GM19324 (cell line): ENCODE measurements at regions not wholly inside any gene's neighbourhood (a gene's known extent, or its start where the extent isn't known, plus 50 kb on each side); places are given as distances from the start of the nearest gene placed in this dataset.
"Not testable (repeated sequence)": the region's sequence is repeated elsewhere in the genome, so short reads cannot be mapped to it uniquely, and the experiment has no call there.

Experiments
- ATAC-seq: cut with Tn5 transposase; IDR thresholded peaks from one replicate; pipeline ENCODE4 v1.9.1; 2021; ENCODE audit warnings: mild to moderate bottlenecking, moderate library complexity; ENCODE audit not compliant: unreplicated experiment, low FRiP score

GRCh38 chr1:61581251-61581650, 143.7 kb downstream of the TM2D1 start:
- ATAC-seq, result no peak

GRCh38 chr1:61580417-61580816, 144.5 kb downstream of the TM2D1 start:
- ATAC-seq, result no peak

GRCh38 chr1:61579802-61580201, 145.1 kb downstream of the TM2D1 start:
- ATAC-seq, result no peak

- no peak for ATAC-seq
These were observed 152.9 kb downstream of the TM2D1 start for GRCh38 chr1:61572046-61572445.

GRCh38 chr1:61570191-61570590, 154.8 kb downstream of the TM2D1 start:
- no peak for ATAC-seq

- ATAC-seq, result no peak
These were observed 155.7 kb downstream of the TM2D1 start for GRCh38 chr1:61569303-61569621.

- ATAC-seq, result no peak
These were observed 156.3 kb downstream of the TM2D1 start for GRCh38 chr1:61568460-61569302.

- no peak for ATAC-seq
These were observed 158.8 kb downstream of the TM2D1 start for GRCh38 chr1:61566177-61566576.

- no peak for ATAC-seq
These were observed 161.3 kb downstream of the TM2D1 start for GRCh38 chr1:61563611-61564010.

GRCh38 chr1:61561666-61562065, 163.3 kb downstream of the TM2D1 start:
- no peak for ATAC-seq

GRCh38 chr1:61560385-61560784, 164.6 kb downstream of the TM2D1 start:
- ATAC-seq, result no peak

GRCh38 chr1:61556631-61557030, 168.3 kb downstream of the TM2D1 start:
- ATAC-seq, result no peak

- ATAC-seq, result no peak
These were observed 172.2 kb downstream of the TM2D1 start for GRCh38 chr1:61552630-61553305.

GRCh38 chr1:61547302-61547701, 177.6 kb downstream of the TM2D1 start:
- not testable (repeated sequence) for ATAC-seq

GRCh38 chr1:61544870-61545269, 180.1 kb downstream of the TM2D1 start:
- not testable (repeated sequence) for ATAC-seq

GRCh38 chr1:61543498-61543897, 181.4 kb downstream of the TM2D1 start:
- not testable (repeated sequence) for ATAC-seq

- no peak for ATAC-seq
These were observed 185.1 kb downstream of the TM2D1 start for GRCh38 chr1:61539720-61540462.

- ATAC-seq, result no peak
These were observed 186.7 kb downstream of the TM2D1 start for GRCh38 chr1:61538228-61538627.

- ATAC-seq, result no peak
These were observed 188.5 kb downstream of the TM2D1 start for GRCh38 chr1:61536174-61537108.

- no peak for ATAC-seq
These were observed 190.1 kb downstream of the TM2D1 start for GRCh38 chr1:61534847-61535246.
